Neuronal stem cell (in vitro differentiated cells): ENCODE measurements at regions not wholly inside any gene's neighbourhood (a gene's known extent, or its start where the extent isn't known, plus 50 kb on each side); places are given as distances from the start of the nearest gene placed in this dataset.
"Not testable (repeated sequence)": the region's sequence is repeated elsewhere in the genome, so short reads cannot be mapped to it uniquely, and the experiment has no call there.

ENCODE experiments used
- DNase-seq: peaks from one replicate; pipeline ENCODE4 v3.0.0-alpha.2; 2013; ENCODE audit warnings: low spot score
- H2AFZ ChIP-seq: one replicate; pipeline ENCODE4 v1.6.1; 2013; ENCODE audit warnings: mild to moderate bottlenecking, low read length, inconsistent platforms
- H2AK5ac ChIP-seq: 2 replicates; pipeline ENCODE4 v1.6.1; 2013; ENCODE audit warnings: low read depth, mild to moderate bottlenecking, inconsistent platforms, low read length, moderate library complexity, mixed read lengths
- H2BK120ac ChIP-seq: 2 replicates; pipeline ENCODE4 v1.6.1; 2013; ENCODE audit warnings: low read depth, mild to moderate bottlenecking, inconsistent platforms, low read length, moderate library complexity, mixed read lengths
- H2BK12ac ChIP-seq: one replicate; pipeline ENCODE4 v1.6.1; 2013; ENCODE audit warnings: low read length, inconsistent platforms
- H2BK15ac ChIP-seq: 2 replicates; pipeline ENCODE4 v1.6.1; 2013; ENCODE audit warnings: mild to moderate bottlenecking, low read length, inconsistent platforms, mixed read lengths
- H2BK5ac ChIP-seq: one replicate; pipeline ENCODE4 v1.6.1; 2013; ENCODE audit warnings: inconsistent platforms, mild to moderate bottlenecking, low read length, moderate library complexity
- H3K14ac ChIP-seq: one replicate; pipeline ENCODE4 v1.6.1; 2013; ENCODE audit warnings: low read length, inconsistent platforms
- H3K18ac ChIP-seq: 2 replicates; pipeline ENCODE4 v1.6.1; 2013; ENCODE audit warnings: low read length, inconsistent platforms
- H3K23ac ChIP-seq: 2 replicates; pipeline ENCODE4 v1.6.1; 2013; ENCODE audit warnings: low read depth, mild to moderate bottlenecking, mixed read lengths, low read length, inconsistent platforms; ENCODE audit not compliant: poor library complexity
- H3K27ac ChIP-seq: replicated peaks from 3 replicates; pipeline ENCODE4 v1.5.1; 2013; ENCODE audit warnings: low read length, inconsistent platforms
- H3K27me3 ChIP-seq, 3 experiments: 2 replicates each; pipeline ENCODE4 v1.6.1; 2013; ENCODE audit warnings: low read length in 3 of 3, mild to moderate bottlenecking in 2 of 3, inconsistent platforms in 1 of 3, low read depth in 1 of 3, mixed read lengths in 1 of 3, moderate library complexity in 1 of 3; ENCODE audit not compliant: control insufficient read depth in 3 of 3, insufficient read depth in 3 of 3
- H3K36me3 ChIP-seq, 2 donors: replicated peaks in 1 of 2; 2 replicates each; pipeline ENCODE4 v1.6.1; 2013; ENCODE audit warnings: low read length in 2 of 2; ENCODE audit not compliant: control insufficient read depth in 2 of 2, insufficient read depth in 2 of 2
- H3K4ac ChIP-seq: 2 replicates; pipeline ENCODE4 v1.6.1; 2013; ENCODE audit warnings: inconsistent platforms, mild to moderate bottlenecking, low read length, moderate library complexity
- H3K4me1 ChIP-seq, 2 donors: 1 replicate in 1 of 2; 2 replicates in 1 of 2; pipeline ENCODE4 v1.6.1; 2013; ENCODE audit warnings: low read length in 2 of 2, low read depth in 1 of 2; ENCODE audit not compliant: control insufficient read depth in 2 of 2, insufficient read depth in 1 of 2
- H3K4me2 ChIP-seq: one replicate; pipeline ENCODE4 v1.6.1; 2013; ENCODE audit warnings: mild to moderate bottlenecking, low read length, inconsistent platforms; ENCODE audit not compliant: insufficient read depth, poor library complexity, severe bottlenecking
- H3K4me3 ChIP-seq, 2 donors: 2 replicates each; pipeline ENCODE4 v1.5.1; 2013; ENCODE audit warnings: low read length in 2 of 2, mild to moderate bottlenecking in 2 of 2, inconsistent platforms in 1 of 2, moderate library complexity in 1 of 2
- H3K79me1 ChIP-seq: one replicate; pipeline ENCODE4 v1.6.1; 2013; ENCODE audit warnings: low read depth, mild to moderate bottlenecking, inconsistent platforms, low read length, moderate library complexity
- H3K9ac ChIP-seq: one replicate; pipeline ENCODE4 v1.6.1; 2013; ENCODE audit warnings: mild to moderate bottlenecking, low read depth, low read length, inconsistent platforms; ENCODE audit not compliant: poor library complexity
- H3K9me3 ChIP-seq, 2 donors: replicated peaks in 1 of 2; 2 replicates each; pipeline versions ENCODE3 to v1.6.1; 2013; ENCODE audit warnings: low read length in 2 of 2, mild to moderate bottlenecking in 2 of 2, inconsistent platforms in 1 of 2, low read depth in 1 of 2, mixed read lengths in 1 of 2, moderate library complexity in 1 of 2; ENCODE audit not compliant: control insufficient read depth in 2 of 2, insufficient read depth in 1 of 2
- H4K8ac ChIP-seq: one replicate; pipeline ENCODE4 v1.6.1; 2013; ENCODE audit warnings: low read depth, mild to moderate bottlenecking, inconsistent platforms, low read length, moderate library complexity
- H4K91ac ChIP-seq: one replicate; pipeline ENCODE4 v1.6.1; 2013; ENCODE audit warnings: low read length, low read depth, mild to moderate bottlenecking, inconsistent platforms; ENCODE audit not compliant: poor library complexity
- WGBS, 2 donors: extraction: QIAGEN DNeasy Blood & Tissue Kit; methylation state at CpG; one replicate each; pipeline ENCODE4 v1.1.7; 2013; ENCODE audit warnings: missing lambda C conversion rate in 2 of 2, mixed read lengths in 1 of 2; ENCODE audit not compliant: insufficient read length in 2 of 2, insufficient replicate concordance in 1 of 2; ENCODE audit errors: extremely low coverage in 2 of 2; 5-methylcytosine and 5-hydroxymethylcytosine counted together

GRCh38 chr15:20401058-20401457 lies 140.5 kb downstream of the GOLGA6L6 start:
- H2BK12ac ChIP-seq, H3K14ac ChIP-seq, H2AFZ ChIP-seq, H2AK5ac ChIP-seq, H3K9me3 ChIP-seq, H3K36me3 ChIP-seq, H2BK5ac ChIP-seq, H4K91ac ChIP-seq, H3K4me1 ChIP-seq, H3K23ac ChIP-seq, H4K8ac ChIP-seq, H3K4me3 ChIP-seq, H3K18ac ChIP-seq, H2BK15ac ChIP-seq, DNase-seq, H3K27me3 ChIP-seq, H3K79me1 ChIP-seq, H3K4me2 ChIP-seq, H3K4ac ChIP-seq, H3K9ac ChIP-seq, H2BK120ac ChIP-seq, H3K27ac ChIP-seq: not testable (repeated sequence)
- no CpG with 5 or more reads among the region's 3 CpGs for WGBS, 2 donors

GRCh38 chr15:20398680-20399079 lies 142.9 kb downstream of the GOLGA6L6 start:
- H2AFZ ChIP-seq, H4K8ac ChIP-seq, H3K4me1 ChIP-seq, H2BK5ac ChIP-seq, H3K27ac ChIP-seq, H3K4me3 ChIP-seq, H2BK120ac ChIP-seq, H3K4me2 ChIP-seq, H3K9me3 ChIP-seq, H3K9ac ChIP-seq, DNase-seq, H3K14ac ChIP-seq, H3K36me3 ChIP-seq, H3K23ac ChIP-seq, H3K18ac ChIP-seq, H3K79me1 ChIP-seq, H4K91ac ChIP-seq, H2AK5ac ChIP-seq, H2BK12ac ChIP-seq, H2BK15ac ChIP-seq, H3K4ac ChIP-seq, H3K27me3 ChIP-seq: not testable (repeated sequence)
- WGBS, 2 donors: no CpG with 5 or more reads among the region's 5 CpGs

GRCh38 chr15:20388161-20388560 lies 153.4 kb downstream of the GOLGA6L6 start:
- no CpG with 5 or more reads among the region's 3 CpGs for WGBS, 2 donors
- not testable (repeated sequence) for H4K8ac ChIP-seq, H3K14ac ChIP-seq, H3K4me2 ChIP-seq, H4K91ac ChIP-seq, DNase-seq, H2AFZ ChIP-seq, H2BK12ac ChIP-seq, H2BK5ac ChIP-seq, H3K4ac ChIP-seq, H3K36me3 ChIP-seq, H3K23ac ChIP-seq, H2AK5ac ChIP-seq, H3K27ac ChIP-seq, H3K9me3 ChIP-seq, H2BK120ac ChIP-seq, H3K9ac ChIP-seq, H3K4me1 ChIP-seq, H3K79me1 ChIP-seq, H3K4me3 ChIP-seq, H2BK15ac ChIP-seq, H3K27me3 ChIP-seq, H3K18ac ChIP-seq

GRCh38 chr15:20386198-20386597 lies 155.4 kb downstream of the GOLGA6L6 start:
- Histone ChIP-seq H3K4me1 (no peaks in the 10 kb centered on the region), H3K27me3 (no peaks in the 10 kb centered on the region), H3K36me3 (no peaks in the 10 kb centered on the region), H3K4me3 (no peak overlapping the region), H3K9me3 (peaks cover 0 to 4% of the 10 kb centered on the region in 2 donors), H2AK5ac (no peak overlapping the region), H3K9ac (no peak overlapping the region), H3K18ac (no peak overlapping the region), H4K8ac (no peak overlapping the region), H3K4ac (no peak overlapping the region), H2BK12ac (no peak overlapping the region), H4K91ac (no peak overlapping the region), H3K23ac (no peak overlapping the region), H3K4me2 (no peak overlapping the region), H2BK120ac (no peak overlapping the region), H3K14ac (no peak overlapping the region), H3K79me1 (no peaks in the 10 kb centered on the region), H3K27ac (no peak overlapping the region), H2BK5ac (no peak overlapping the region), H2AFZ (no peak overlapping the region), H2BK15ac (no peak overlapping the region)
- no peak for DNase-seq
